ENCODE measurements at regions not wholly inside any gene's neighbourhood (a gene's known extent, or its start where the extent isn't known, plus 50 kb on each side); places are given as distances from the start of the nearest gene placed in this dataset.

- no peak for TF ChIP-seq POLR2A (IDR thresholded peaks at IDR 0.05)
- TF ChIP-seq CTCF (IDR thresholded peaks at IDR 0.05 in 4 of 5, conservative IDR thresholded peaks at IDR 0.05 in 1 of 5) = no peak
These were observed 210.6 kb downstream of the UQCRFS1 start for GRCh38 chr19:29002336-29002735.

Data from gastrocnemius medialis (tissue), 4 donors.